H9 (cell line): ENCODE measurements at regions not wholly inside any gene's neighbourhood (a gene's known extent, or its start where the extent isn't known, plus 50 kb on each side); places are given as distances from the start of the nearest gene placed in this dataset.

Experiments
- DNase-seq: peaks from one replicate; pipeline ENCODE4 v3.0.0-alpha.2; 2017
- H2AFZ ChIP-seq: one replicate; pipeline ENCODE4 v1.6.1; 2013; ENCODE audit warnings: mild to moderate bottlenecking, low read length, control low read depth, moderate library complexity
- H2AK5ac ChIP-seq: 2 replicates; pipeline ENCODE4 v1.6.1; 2013; ENCODE audit warnings: low read length, control low read depth, mixed read lengths; ENCODE audit not compliant: insufficient read length
- H2BK120ac ChIP-seq: one replicate; pipeline ENCODE4 v1.6.1; 2013; ENCODE audit warnings: low read depth, mild to moderate bottlenecking, low read length, control low read depth, inconsistent platforms; ENCODE audit not compliant: poor library complexity, severe bottlenecking
- H2BK12ac ChIP-seq: 2 replicates; pipeline ENCODE4 v1.6.1; 2013; ENCODE audit warnings: low read length, control low read depth, mixed read lengths, low read depth; ENCODE audit not compliant: insufficient read length
- H2BK15ac ChIP-seq: 2 replicates; pipeline ENCODE4 v1.6.1; 2013; ENCODE audit warnings: low read depth, low read length, control low read depth
- H2BK20ac ChIP-seq: one replicate; pipeline ENCODE4 v1.6.1; 2013; ENCODE audit warnings: low read depth, mild to moderate bottlenecking, low read length, control low read depth, inconsistent platforms; ENCODE audit not compliant: poor library complexity, severe bottlenecking
- H2BK5ac ChIP-seq: 2 replicates; pipeline ENCODE4 v1.6.1; 2013; ENCODE audit warnings: low read length, control low read depth, mixed read lengths; ENCODE audit not compliant: insufficient read length
- H3K14ac ChIP-seq: 2 replicates; pipeline ENCODE4 v1.6.1; 2013; ENCODE audit warnings: low read length, control low read depth; ENCODE audit not compliant: insufficient read depth
- H3K18ac ChIP-seq: 2 replicates; pipeline ENCODE4 v1.6.1; 2013; ENCODE audit warnings: low read depth, mild to moderate bottlenecking, mixed read lengths, low read length, control low read depth; ENCODE audit not compliant: insufficient read length
- H3K23ac ChIP-seq: 2 replicates; pipeline ENCODE4 v1.6.1; 2013; ENCODE audit warnings: low read length, control low read depth, mixed read lengths, low read depth; ENCODE audit not compliant: insufficient read length
- H3K23me2 ChIP-seq: 2 replicates; pipeline ENCODE4 v1.6.1; 2013; ENCODE audit warnings: low read depth, mild to moderate bottlenecking, mixed read lengths, low read length, control low read depth; ENCODE audit not compliant: insufficient read length, poor library complexity, severe bottlenecking
- H3K27ac ChIP-seq: 2 replicates; pipeline ENCODE4 v1.5.1; 2013; ENCODE audit warnings: low read length, control low read depth, mixed read lengths, low read depth; ENCODE audit not compliant: insufficient read length
- H3K27me3 ChIP-seq: 2 replicates; pipeline ENCODE4 v1.6.1; 2013; ENCODE audit warnings: low read length, control low read depth, inconsistent platforms; ENCODE audit not compliant: insufficient read depth
- H3K4ac ChIP-seq: 2 replicates; pipeline ENCODE4 v1.6.1; 2013; ENCODE audit warnings: low read depth, mild to moderate bottlenecking, control low read depth, inconsistent platforms, low read length, moderate library complexity
- H3K4me1 ChIP-seq: 2 replicates; pipeline ENCODE4 v1.6.1; 2013; ENCODE audit warnings: low read length, control low read depth, inconsistent platforms; ENCODE audit not compliant: insufficient read depth
- H3K4me2 ChIP-seq: 2 replicates; pipeline ENCODE4 v1.6.1; 2013; ENCODE audit warnings: low read length, control low read depth, mixed read lengths; ENCODE audit not compliant: insufficient read length, insufficient read depth
- H3K56ac ChIP-seq: 2 replicates; pipeline ENCODE4 v1.6.1; 2013; ENCODE audit warnings: low read depth, mild to moderate bottlenecking, mixed read lengths, low read length, control low read depth; ENCODE audit not compliant: insufficient read length
- H3K79me1 ChIP-seq: 2 replicates; pipeline ENCODE4 v1.6.1; 2013; ENCODE audit warnings: low read depth, mild to moderate bottlenecking, moderate library complexity, low read length, control low read depth, inconsistent platforms; ENCODE audit not compliant: insufficient read depth, poor library complexity, severe bottlenecking
- H3K79me2 ChIP-seq: 2 replicates; pipeline ENCODE4 v1.6.1; 2013; ENCODE audit warnings: low read length, control low read depth, inconsistent platforms; ENCODE audit not compliant: insufficient read depth
- H3K9ac ChIP-seq: 2 replicates; pipeline ENCODE4 v1.6.1; 2013; ENCODE audit warnings: low read length, control low read depth, mixed read lengths; ENCODE audit not compliant: insufficient read length; ENCODE audit errors: extremely low read depth
- H3K9me3 ChIP-seq: one replicate; pipeline ENCODE4 v1.6.1; 2013; ENCODE audit warnings: low read depth, low read length, inconsistent platforms; ENCODE audit not compliant: control insufficient read depth
- H3T11ph ChIP-seq: one replicate; pipeline ENCODE4 v1.6.1; 2013; ENCODE audit warnings: mild to moderate bottlenecking, low read length, control low read depth, inconsistent platforms
- H4K20me1 ChIP-seq: one replicate; pipeline ENCODE4 v1.6.1; 2013; ENCODE audit not compliant: control insufficient read depth, insufficient read length, insufficient read depth
- H4K5ac ChIP-seq: 2 replicates; pipeline ENCODE4 v1.6.1; 2013; ENCODE audit warnings: low read depth, mild to moderate bottlenecking, mixed read lengths, low read length, control low read depth; ENCODE audit not compliant: insufficient read length
- H4K8ac ChIP-seq: replicated peaks from 2 replicates; pipeline ENCODE4 v1.6.1; 2013; ENCODE audit warnings: low read length, control low read depth, mixed read lengths, low read depth; ENCODE audit not compliant: insufficient read length
- H4K91ac ChIP-seq: 2 replicates; pipeline ENCODE4 v1.6.1; 2013; ENCODE audit warnings: low read depth, mild to moderate bottlenecking, moderate library complexity, mixed read lengths, low read length, control low read depth; ENCODE audit not compliant: insufficient read length
- H3K27ac Mint-ChIP-seq, 3 experiments: 2 replicates in 2 of 3; 3 replicates in 1 of 3; pipeline ENCODE4 v1.8.0; 2020 to 2021; ENCODE audit warnings: mixed read lengths in 3 of 3, mild to moderate bottlenecking in 1 of 3, moderate library complexity in 1 of 3
- H3K27me3 Mint-ChIP-seq: 2 replicates; pipeline ENCODE4 v1.8.0; 2021; ENCODE audit warnings: low read depth, mild to moderate bottlenecking, moderate library complexity, mixed read lengths
- H3K36me3 Mint-ChIP-seq, 3 experiments: 2 replicates in 2 of 3; 3 replicates in 1 of 3; pipeline ENCODE4 v1.8.0; 2020 to 2021; ENCODE audit warnings: low read depth in 3 of 3, mixed read lengths in 3 of 3; ENCODE audit not compliant: insufficient read depth in 1 of 3
- H3K4me1 Mint-ChIP-seq, 2 experiments: 2 replicates each; pipeline ENCODE4 v1.8.0; 2020; ENCODE audit warnings: mixed read lengths in 2 of 2
- H3K4me3 Mint-ChIP-seq, 2 experiments: 2 replicates in 1 of 2; 3 replicates in 1 of 2; pipeline ENCODE4 v1.8.0; 2020 to 2021; ENCODE audit warnings: mild to moderate bottlenecking in 2 of 2, mixed read lengths in 2 of 2, moderate library complexity in 1 of 2
- H3K9me3 Mint-ChIP-seq, 2 experiments: 2 replicates in 1 of 2; 3 replicates in 1 of 2; pipeline ENCODE4 v1.8.0; 2020; ENCODE audit warnings: mild to moderate bottlenecking in 2 of 2, mixed read lengths in 2 of 2, moderate library complexity in 1 of 2
- WGBS: extraction: QIAGEN DNeasy Blood & Tissue Kit; methylation state at CpG from one replicate; pipeline ENCODE4 v1.1.7; 2013; ENCODE audit warnings: missing lambda C conversion rate, low lambda C conversion rate, mixed read lengths; ENCODE audit not compliant: insufficient read length; ENCODE audit errors: extremely low coverage; 5-methylcytosine and 5-hydroxymethylcytosine counted together
- TF ChIP-seq, protein P1 (sequence below): fragments of 200-600 bp; sonication (generic); conservative IDR thresholded peaks from 3 replicates; pipeline ENCODE4 v1.8.0; 2021; ENCODE audit warnings: antibody characterized with exemption, mild to moderate bottlenecking

DNA sequence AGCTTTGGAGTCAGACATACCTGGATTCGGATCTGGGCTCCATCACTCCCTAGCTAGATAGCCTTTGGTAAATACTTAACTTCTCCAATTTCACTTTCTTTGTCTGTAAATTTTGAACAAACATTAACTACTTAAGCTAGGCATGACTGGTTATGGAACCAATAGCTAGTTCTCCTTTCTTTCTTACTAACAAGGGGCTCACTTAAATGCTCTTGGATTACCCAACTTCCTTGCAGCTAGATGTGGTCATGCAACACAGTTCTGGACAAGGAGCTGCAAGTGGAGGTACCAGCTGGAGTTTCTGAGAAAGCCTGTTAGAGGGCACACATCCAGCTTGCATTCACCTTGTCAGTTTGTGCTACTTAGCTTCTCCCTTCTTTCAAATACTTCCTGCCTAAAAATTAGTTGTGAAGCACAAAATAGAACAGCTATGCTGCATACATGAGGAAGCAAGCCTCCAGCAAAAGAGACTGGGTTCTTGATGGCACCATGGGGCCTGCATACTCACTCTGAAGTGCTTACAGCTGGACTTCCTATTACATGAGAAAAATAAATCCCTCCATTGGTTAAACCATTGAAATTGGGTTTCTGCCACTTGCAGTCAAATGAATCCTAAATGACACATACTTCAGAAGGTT lies 210.1 kb upstream of the EEA1 start:
- Histone ChIP-seq H3K4me2 (no peak overlapping the region), H2BK20ac (no peak overlapping the region), H4K91ac (no peak overlapping the region), H2BK12ac (no peak overlapping the region), H3K56ac (no peak overlapping the region), H2AK5ac (no peak overlapping the region), H3K14ac (no peak overlapping the region), H2BK120ac (no peak overlapping the region), H2BK15ac (no peak overlapping the region), H3K18ac (no peak overlapping the region), H3K79me1 (no peaks in the 10 kb centered on the region), H3K27me3 (no peaks in the 10 kb centered on the region), H3K23me2 (no peaks in the 10 kb centered on the region), H3K23ac (no peak overlapping the region), H3K9me3 (no peaks in the 10 kb centered on the region), H4K20me1 (no peaks in the 10 kb centered on the region), H4K5ac (no peak overlapping the region), H3K4me1 (no peaks in the 10 kb centered on the region), H3K27ac (no peak overlapping the region), H3K4ac (no peak overlapping the region), H3K79me2 (no peaks in the 10 kb centered on the region), H2BK5ac (no peak overlapping the region), H3K9ac (no peak overlapping the region), H3T11ph (no peak overlapping the region), H4K8ac (no peak overlapping the region), H2AFZ (no peak overlapping the region)
- TF ChIP-seq, protein P1, sequence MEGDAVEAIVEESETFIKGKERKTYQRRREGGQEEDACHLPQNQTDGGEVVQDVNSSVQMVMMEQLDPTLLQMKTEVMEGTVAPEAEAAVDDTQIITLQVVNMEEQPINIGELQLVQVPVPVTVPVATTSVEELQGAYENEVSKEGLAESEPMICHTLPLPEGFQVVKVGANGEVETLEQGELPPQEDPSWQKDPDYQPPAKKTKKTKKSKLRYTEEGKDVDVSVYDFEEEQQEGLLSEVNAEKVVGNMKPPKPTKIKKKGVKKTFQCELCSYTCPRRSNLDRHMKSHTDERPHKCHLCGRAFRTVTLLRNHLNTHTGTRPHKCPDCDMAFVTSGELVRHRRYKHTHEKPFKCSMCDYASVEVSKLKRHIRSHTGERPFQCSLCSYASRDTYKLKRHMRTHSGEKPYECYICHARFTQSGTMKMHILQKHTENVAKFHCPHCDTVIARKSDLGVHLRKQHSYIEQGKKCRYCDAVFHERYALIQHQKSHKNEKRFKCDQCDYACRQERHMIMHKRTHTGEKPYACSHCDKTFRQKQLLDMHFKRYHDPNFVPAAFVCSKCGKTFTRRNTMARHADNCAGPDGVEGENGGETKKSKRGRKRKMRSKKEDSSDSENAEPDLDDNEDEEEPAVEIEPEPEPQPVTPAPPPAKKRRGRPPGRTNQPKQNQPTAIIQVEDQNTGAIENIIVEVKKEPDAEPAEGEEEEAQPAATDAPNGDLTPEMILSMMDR, result no peak
- Mint-ChIP-seq H3K27me3 (no peaks in the 10 kb centered on the region; the same call in 1 of the 2 replicates), H3K9me3 (no peaks in the 10 kb centered on the region), H3K4me3 (no peak overlapping the region), H3K4me1 (no peaks in the 10 kb centered on the region), H3K27ac (0 out of 7 replicates have a peak overlapping the region, but pooled peaks of 1 of the 3 experiments have one; percentile 6), H3K36me3 (no peaks in the 10 kb centered on the region)
- no CpG with 5 or more reads among the region's 1 CpG for WGBS
- no peak for DNase-seq
